Urinary bladder (tissue), 3 donors: ENCODE measurements at regions not wholly inside any gene's neighbourhood (a gene's known extent, or its start where the extent isn't known, plus 50 kb on each side); places are given as distances from the start of the nearest gene placed in this dataset.
"Not testable (repeated sequence)": the region's sequence is repeated elsewhere in the genome, so short reads cannot be mapped to it uniquely, and the experiment has no call there.

Experiments used
- DNase-seq: peaks from one replicate; pipeline ENCODE4 v3.0.0-alpha.2; 2015; ENCODE audit errors: extremely low spot score
- H3K27ac ChIP-seq: one replicate; pipeline ENCODE4 v1.5.1; 2013; ENCODE audit warnings: low read depth, mild to moderate bottlenecking, moderate library complexity
- H3K36me3 ChIP-seq: one replicate; pipeline ENCODE4 v1.6.1; 2013; ENCODE audit warnings: mild to moderate bottlenecking, moderate library complexity; ENCODE audit not compliant: insufficient read depth
- H3K4me1 ChIP-seq: one replicate; pipeline ENCODE4 v1.6.1; 2013; ENCODE audit warnings: mild to moderate bottlenecking, moderate library complexity; ENCODE audit not compliant: insufficient read depth
- H3K4me3 ChIP-seq: one replicate; pipeline ENCODE4 v1.5.1; 2013; ENCODE audit warnings: low read depth, low read length
- WGBS: extraction: QIAGEN DNeasy Blood & Tissue Kit; methylation state at CpG from one replicate; pipeline ENCODE4 v1.1.7; 2013; 5-methylcytosine and 5-hydroxymethylcytosine counted together
- donor health status: healthy with polysubstance abuse.
- donor health status: healthy.

DNA sequence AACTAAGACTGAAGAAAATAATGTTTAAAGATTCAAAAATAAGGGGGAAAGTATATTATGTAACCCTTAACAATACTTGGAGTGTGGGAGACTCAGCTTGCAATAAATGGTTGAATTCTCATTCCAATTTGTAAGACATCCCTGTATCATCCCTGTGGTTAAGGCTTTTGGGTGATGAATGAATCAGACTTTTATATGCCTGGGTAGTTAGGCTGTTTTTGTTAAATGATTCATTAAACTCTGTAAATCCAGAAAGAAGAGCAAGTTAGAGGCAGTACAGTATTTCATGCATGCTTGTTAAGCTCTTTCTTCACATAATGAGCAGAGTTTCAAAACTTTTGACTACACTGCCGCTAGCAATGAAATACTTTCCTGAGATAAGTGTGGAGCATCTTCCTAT lies 948.8 kb downstream of the SOCS6 start:
- WGBS, result 54% methylated on average over 1 of the region's 1 CpG

DNA sequence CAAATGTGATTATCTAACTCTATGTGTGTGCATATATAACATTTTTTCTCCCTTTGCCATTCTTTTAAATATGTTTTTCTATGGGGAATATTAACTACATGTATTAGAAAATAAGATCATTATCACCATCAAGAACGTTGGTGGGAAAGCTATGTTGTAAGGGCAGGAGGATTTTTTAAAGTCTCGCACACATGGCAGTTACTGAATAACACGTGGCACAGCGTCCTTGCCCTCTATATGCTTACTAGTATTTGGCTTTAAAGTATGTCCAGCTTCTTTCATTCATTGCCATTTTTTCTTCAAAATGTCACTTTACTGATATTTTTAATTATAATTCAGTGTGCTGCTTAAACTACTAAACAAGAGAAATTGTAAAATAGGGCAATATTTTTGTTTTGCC lies 944.3 kb downstream of the SOCS6 start:
- Histone ChIP-seq H3K4me3 (no peak overlapping the region), H3K27ac (no peak overlapping the region), H3K36me3 (no peaks in the 10 kb centered on the region), H3K4me1 (no peaks in the 10 kb centered on the region)
- no peak for DNase-seq
- WGBS, result 72% methylated on average over 4 of the region's 4 CpGs

More for the DNA sequence above, 948.8 kb downstream of the SOCS6 start:
- Histone ChIP-seq H3K4me1 (no peaks in the 10 kb centered on the region), H3K36me3 (no peaks in the 10 kb centered on the region), H3K27ac (no peak overlapping the region), H3K4me3 (no peak overlapping the region)
- no peak for DNase-seq

DNA sequence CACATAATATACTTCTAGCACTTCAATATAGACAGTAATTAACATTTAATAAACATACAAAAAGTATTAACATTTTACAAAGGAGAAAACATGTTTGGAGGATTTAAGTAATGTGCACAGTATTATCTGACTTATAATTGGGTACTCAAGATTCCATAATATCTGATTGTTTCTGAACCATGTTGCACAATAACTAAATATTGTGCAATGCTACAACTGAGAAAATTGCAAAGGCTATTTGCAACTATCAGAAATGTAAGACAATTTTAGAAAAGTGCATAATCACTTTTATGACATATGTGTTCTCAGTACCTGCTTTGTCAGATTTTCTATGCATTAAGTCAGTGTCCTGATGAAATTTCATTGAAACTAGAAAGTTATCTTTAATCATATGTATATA lies 934.6 kb downstream of the SOCS6 start:
- no peak for DNase-seq
- Histone ChIP-seq H3K4me3 (no peak overlapping the region), H3K27ac (no peak overlapping the region), H3K36me3 (no peaks in the 10 kb centered on the region), H3K4me1 (no peaks in the 10 kb centered on the region)

DNA sequence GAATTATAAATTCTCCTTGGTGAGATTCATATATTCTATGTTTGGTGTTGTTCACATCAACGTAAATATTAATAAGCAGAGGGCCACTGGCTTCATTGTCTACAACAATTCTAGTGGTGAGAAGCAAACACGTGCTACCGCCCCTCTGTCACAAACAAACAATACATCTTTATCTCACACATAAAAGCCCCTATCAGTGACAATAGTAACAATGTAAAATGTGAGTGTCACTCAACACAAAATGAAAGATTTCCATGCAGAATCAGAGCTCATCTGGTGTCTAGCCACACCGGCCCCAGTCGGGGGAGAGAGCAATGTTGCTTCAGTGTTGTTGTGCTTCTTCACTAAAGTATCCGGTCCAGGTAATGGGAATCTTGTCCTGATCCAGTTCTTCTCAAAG lies 932.6 kb downstream of the SOCS6 start:
- WGBS, result 87% methylated on average over 6 of the region's 6 CpGs
- no peak for DNase-seq

DNA sequence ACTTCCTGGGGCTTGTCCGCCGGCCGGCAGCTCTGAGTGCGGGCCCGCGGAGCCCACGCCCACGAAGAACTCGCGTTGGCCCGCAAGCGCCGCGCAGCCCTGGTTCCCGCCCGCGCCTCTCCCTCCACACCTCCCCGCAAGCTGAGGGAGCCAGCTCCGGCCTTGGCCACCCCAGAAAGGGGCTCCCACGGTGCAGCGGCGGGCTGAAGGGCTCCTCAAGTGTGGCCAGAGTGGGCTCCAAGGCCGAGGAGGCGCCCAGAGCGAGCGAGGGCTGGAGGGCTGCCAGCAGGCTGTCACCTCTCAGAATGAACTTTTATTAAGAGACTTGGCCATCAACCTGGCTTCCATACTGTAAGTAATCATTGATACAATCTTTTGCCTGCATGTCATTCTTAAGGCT lies 923.9 kb downstream of the SOCS6 start:
- DNase-seq, H3K36me3 ChIP-seq, H3K4me3 ChIP-seq, H3K27ac ChIP-seq, H3K4me1 ChIP-seq: not testable (repeated sequence)
- WGBS, result 95% methylated on average over 26 of the region's 26 CpGs

More for the DNA sequence above, 932.6 kb downstream of the SOCS6 start:
- H3K36me3 ChIP-seq, result no peaks in the 10 kb centered on the region
- no peaks in the 10 kb centered on the region for H3K4me1 ChIP-seq
- no peak overlapping the region for H3K27ac ChIP-seq
- H3K4me3 ChIP-seq, result no peak overlapping the region

DNA sequence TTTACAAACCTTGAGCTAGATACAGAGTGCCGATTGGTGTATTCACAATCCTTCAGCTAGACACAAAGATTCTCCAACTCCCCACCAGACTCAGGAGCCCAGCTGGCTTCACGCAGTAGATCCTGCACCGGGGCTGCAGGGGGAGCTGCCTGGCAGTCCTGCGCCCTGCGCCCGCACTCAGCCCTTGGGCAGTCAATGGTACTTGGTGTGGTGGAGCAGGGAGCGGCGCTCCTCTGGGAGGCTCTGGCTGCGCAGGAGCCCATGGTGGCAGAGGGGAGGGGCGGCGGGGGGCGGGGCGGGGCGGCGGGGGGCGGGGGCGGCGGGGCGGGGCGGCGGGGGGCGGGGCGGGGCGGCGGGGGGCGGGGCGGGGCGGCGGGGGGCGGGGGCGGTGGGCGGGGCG lies 923.4 kb downstream of the SOCS6 start:
- no peak for DNase-seq
- Histone ChIP-seq H3K4me3 (no peak overlapping the region), H3K36me3 (no peaks in the 10 kb centered on the region), H3K27ac (no peak overlapping the region), H3K4me1 (no peaks in the 10 kb centered on the region)
- WGBS, result 69% methylated on average over 26 of the region's 33 CpGs

DNA sequence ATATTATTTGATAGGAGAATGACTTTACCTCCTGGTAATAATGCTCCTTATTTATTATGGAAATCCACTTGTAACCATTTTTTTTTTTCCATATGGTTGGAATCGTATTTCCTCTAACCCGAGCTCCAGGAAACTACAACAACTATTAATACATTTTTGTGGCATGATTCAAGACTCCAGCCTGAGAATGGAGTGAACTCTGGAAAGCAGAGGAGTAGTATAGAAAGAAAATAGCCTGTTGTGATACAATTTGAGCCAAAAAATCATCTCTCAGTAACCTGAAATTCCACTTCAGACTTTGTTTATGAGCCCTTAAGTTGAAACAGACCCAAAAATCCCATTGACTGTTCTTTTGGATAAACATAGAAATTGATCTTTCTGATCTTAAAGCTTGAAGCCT lies 921.1 kb downstream of the SOCS6 start:
- Histone ChIP-seq H3K4me1 (no peaks in the 10 kb centered on the region), H3K4me3 (no peak overlapping the region), H3K36me3 (no peaks in the 10 kb centered on the region), H3K27ac (no peak overlapping the region)
- DNase-seq, result no peak
- WGBS, result 42% methylated on average over 2 of the region's 2 CpGs

DNA sequence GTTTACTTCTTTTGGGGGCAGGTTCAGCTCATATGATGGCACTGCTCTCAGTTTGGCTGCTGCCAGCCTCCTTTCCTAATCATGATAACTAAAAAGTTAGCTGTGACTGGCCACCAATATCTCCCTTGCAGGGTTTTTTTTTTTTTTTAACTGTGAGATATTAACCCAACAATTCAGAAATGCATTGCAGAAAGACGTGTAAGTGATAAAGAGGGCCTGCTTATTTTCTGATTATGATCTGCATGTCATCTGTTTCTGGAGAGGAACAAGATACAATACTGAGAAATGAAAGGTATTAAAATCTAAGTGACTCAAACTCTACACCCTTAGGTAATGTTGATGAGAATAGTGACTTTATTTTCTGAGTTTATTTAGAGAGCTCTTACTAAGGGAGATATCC lies 905.6 kb downstream of the SOCS6 start:
- H3K4me3 ChIP-seq, result no peak overlapping the region
- no peak overlapping the region for H3K27ac ChIP-seq
- no peaks in the 10 kb centered on the region for H3K4me1 ChIP-seq
- WGBS, result 45% methylated on average over 1 of the region's 1 CpG
- DNase-seq, result no peak
- H3K36me3 ChIP-seq, result no peaks in the 10 kb centered on the region

DNA sequence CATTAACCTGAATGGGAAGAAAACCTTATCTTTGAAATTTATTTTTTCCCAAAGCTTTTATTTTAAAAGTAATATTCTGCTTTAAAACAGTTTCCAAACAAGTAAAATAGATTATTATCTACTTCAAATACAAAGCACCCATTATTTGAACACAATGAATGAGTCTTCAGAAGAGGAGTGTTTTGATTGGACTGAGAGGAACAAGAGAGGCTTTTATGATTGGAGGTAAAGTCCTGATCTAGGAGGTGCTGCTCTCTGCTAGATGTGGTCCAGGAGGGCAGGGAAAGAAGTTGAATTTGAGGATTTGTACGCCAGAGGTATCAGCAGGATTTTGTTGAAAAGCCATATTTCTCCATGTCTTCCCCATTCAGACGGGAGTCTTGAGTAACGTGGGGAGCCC lies 900.7 kb downstream of the SOCS6 start:
- Histone ChIP-seq H3K27ac (no peak overlapping the region), H3K36me3 (no peaks in the 10 kb centered on the region), H3K4me3 (no peak overlapping the region), H3K4me1 (no peaks in the 10 kb centered on the region)
- WGBS, result 85% methylated on average over 3 of the region's 3 CpGs
- DNase-seq, result no peak

DNA sequence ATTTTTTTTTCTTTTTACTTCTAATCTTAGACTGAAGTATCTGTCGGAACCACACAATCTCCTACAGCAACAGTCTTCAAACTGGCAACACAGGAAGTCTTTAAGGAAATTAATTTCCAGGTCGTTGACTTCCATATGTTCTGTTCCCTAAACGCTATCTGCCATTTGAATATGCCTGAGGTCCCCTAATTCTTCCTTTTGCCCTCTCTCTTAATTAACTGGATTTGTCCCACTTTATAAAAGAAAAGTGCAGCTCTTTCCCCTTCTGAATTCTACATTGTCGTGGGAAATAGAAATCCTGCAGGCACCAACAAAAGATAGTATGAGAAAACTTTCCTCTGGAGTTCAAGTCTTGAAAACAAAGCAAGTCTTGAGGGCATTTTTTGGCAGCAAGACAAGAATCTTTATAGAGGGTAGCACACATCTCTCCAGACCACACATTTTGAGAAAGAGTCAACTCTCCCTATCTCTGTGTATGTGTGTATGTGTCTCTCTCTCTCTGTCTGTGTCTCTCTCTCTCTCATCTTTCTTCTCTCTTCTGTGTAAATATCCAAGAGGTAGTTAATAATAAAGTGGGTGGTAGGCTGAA lies 879.8 kb downstream of the SOCS6 start:
- Histone ChIP-seq H3K27ac (no peak overlapping the region), H3K4me3 (no peak overlapping the region), H3K36me3 (no peaks in the 10 kb centered on the region), H3K4me1 (no peaks in the 10 kb centered on the region)
- WGBS, result 45% methylated on average over 4 of the region's 4 CpGs
- DNase-seq, result no peak

DNA sequence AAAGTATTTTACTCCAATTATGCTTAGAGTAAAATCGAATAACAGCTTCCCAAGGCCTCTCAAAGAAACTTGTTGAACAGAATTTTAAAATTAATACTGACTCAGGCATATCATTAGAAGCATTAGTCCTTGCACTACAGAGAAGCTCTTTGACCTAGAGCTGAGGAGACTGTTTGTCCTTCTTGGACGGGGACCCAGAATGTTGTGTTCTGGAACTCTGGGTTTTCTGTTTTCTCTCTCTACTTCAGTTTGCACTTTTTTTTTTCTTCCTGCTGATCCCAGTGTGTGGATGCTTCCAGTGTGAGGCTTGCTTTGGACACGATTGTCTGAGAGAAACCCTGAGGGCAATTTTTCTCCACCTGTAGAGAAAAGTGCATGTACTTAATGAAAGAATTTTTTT lies 847.6 kb downstream of the SOCS6 start:
- DNase-seq, result no peak
- no peak overlapping the region for H3K27ac ChIP-seq
- H3K36me3 ChIP-seq, result no peaks in the 10 kb centered on the region
- no peak overlapping the region for H3K4me3 ChIP-seq
- WGBS, result 59% methylated on average over 3 of the region's 3 CpGs
- H3K4me1 ChIP-seq, result no peaks in the 10 kb centered on the region

DNA sequence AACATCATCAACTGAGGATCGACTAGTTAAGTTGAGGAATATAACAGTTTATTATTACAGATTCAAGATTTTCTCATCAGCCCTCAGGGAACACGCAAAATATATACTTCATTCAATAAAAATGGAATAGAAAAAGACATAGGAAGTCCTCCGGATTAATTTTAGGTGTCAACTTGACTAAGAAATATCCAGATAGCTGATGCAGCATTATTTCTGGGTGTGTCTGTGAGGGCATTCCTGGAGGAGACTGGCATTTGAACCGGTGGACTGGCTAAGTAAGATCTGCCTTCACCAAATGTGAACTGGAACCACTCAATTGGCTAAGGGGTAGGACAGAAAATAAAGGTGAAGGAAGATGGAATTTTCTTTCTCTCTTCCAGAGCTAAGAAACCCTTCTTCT lies 845.3 kb downstream of the SOCS6 start:
- H3K36me3 ChIP-seq, result no peaks in the 10 kb centered on the region
- DNase-seq, result no peak
- 82% methylated on average over 4 of the region's 4 CpGs for WGBS
- no peak overlapping the region for H3K4me3 ChIP-seq
- no peaks in the 10 kb centered on the region for H3K4me1 ChIP-seq
- H3K27ac ChIP-seq, result no peak overlapping the region

DNA sequence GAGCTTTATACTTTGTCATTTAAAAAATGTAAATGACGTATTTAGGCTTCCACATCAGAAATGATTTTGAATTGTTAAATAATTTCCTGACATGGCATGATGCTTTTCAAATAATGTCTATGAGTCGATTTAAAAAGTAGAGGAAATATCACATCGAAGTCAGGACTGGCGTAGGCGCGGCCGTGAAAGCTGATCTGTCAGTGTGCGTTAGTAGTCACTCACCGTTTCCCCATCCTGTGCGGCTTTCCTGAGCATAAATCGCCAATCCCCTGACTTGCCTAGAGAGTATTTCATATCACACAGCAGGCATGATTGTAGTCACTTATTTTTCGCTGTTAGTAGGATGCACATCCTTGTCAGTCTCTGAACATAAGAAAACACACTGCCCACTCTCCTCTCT lies 843.1 kb downstream of the SOCS6 start:
- 91% methylated on average over 12 of the region's 12 CpGs for WGBS
- Histone ChIP-seq H3K36me3 (no peaks in the 10 kb centered on the region), H3K27ac (no peak overlapping the region), H3K4me1 (no peaks in the 10 kb centered on the region), H3K4me3 (no peak overlapping the region)
- DNase-seq, result no peak

DNA sequence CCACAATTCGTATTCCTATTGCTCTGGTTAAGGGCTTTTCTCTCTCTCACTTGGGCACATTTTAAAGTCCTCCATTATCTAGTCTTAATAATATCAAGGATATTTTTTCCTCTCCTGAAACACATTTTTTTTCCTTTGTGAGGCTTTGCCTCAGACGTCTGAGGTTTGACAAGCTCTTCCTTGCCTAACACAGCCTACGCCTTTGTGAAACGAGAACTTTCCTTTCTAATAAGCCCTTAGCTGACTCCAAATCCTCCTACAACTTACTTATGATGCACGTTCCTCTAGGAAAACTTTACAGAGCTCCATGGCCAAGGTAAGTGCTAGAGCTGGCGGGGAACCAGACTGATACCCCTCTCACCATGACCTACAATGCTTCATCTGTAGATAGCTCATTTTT lies 841.5 kb downstream of the SOCS6 start:
- DNase-seq, result no peak
- no peak overlapping the region for H3K27ac ChIP-seq
- H3K36me3 ChIP-seq, result no peaks in the 10 kb centered on the region
- no peaks in the 10 kb centered on the region for H3K4me1 ChIP-seq
- H3K4me3 ChIP-seq, result no peak overlapping the region
- 84% methylated on average over 6 of the region's 6 CpGs for WGBS

DNA sequence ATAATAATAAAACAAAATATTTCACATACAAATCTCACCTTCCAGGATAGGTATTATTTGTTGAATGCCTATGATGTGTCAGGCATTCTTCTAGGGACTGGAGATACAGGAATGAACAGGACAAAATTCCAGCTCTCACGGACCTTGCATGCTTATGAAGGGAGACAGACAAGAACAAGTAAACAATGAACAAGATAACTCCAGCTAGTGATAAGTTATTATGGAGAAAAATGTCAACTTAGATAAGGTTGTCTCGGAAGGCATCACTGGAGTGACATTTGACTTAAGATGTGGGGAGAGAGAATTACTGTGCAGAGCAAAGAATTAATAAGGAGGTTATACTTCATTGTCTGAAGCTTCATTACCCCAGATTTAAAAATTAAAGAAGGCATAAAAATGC lies 836.7 kb downstream of the SOCS6 start:
- Histone ChIP-seq H3K27ac (no peak overlapping the region), H3K4me1 (no peaks in the 10 kb centered on the region), H3K36me3 (no peaks in the 10 kb centered on the region), H3K4me3 (no peak overlapping the region)
- WGBS, result 28% methylated on average over 2 of the region's 2 CpGs
- DNase-seq, result no peak
